ENCODE measurements at regions not wholly inside any gene's neighbourhood (a gene's known extent, or its start where the extent isn't known, plus 50 kb on each side); places are given as distances from the start of the nearest gene placed in this dataset.
"Not testable (repeated sequence)": the region's sequence is repeated elsewhere in the genome, so short reads cannot be mapped to it uniquely, and the experiment has no call there.

GRCh38 chr13:84775920-84776319 lies 893.6 kb upstream of the SLITRK1 start:
- TF ChIP-seq CTCF (IDR thresholded peaks at IDR 0.05 in 8 of 11, conservative IDR thresholded peaks at IDR 0.05 in 3 of 11); POLR2A (IDR thresholded peaks at IDR 0.05); POLR2AphosphoS5 (IDR thresholded peaks at IDR 0.05): not testable (repeated sequence)
